GM21381 (cell line): ENCODE measurements at regions not wholly inside any gene's neighbourhood (a gene's known extent, or its start where the extent isn't known, plus 50 kb on each side); places are given as distances from the start of the nearest gene placed in this dataset.
"Not testable (repeated sequence)": the region's sequence is repeated elsewhere in the genome, so short reads cannot be mapped to it uniquely, and the experiment has no call there.

Source experiments
- ATAC-seq: cut with Tn5 transposase; IDR thresholded peaks from one replicate; pipeline ENCODE4 v1.9.1; 2021; ENCODE audit warnings: mild to moderate bottlenecking, moderate library complexity; ENCODE audit not compliant: unreplicated experiment

GRCh38 chr4:79266136-79266535 lies 59.7 kb downstream of the NAA11 start:
- no peak for ATAC-seq

- no peak for ATAC-seq
Measured at GRCh38 chr4:79259242-79259641, 66.6 kb downstream of the NAA11 start.

GRCh38 chr4:79258614-79259176 lies 67.2 kb downstream of the NAA11 start:
- no peak for ATAC-seq

- ATAC-seq: no peak
Measured at GRCh38 chr4:79257953-79258613, 67.8 kb downstream of the NAA11 start.

GRCh38 chr4:79255793-79256192 lies 70.1 kb downstream of the NAA11 start:
- ATAC-seq: no peak

GRCh38 chr4:79253924-79254323 lies 71.9 kb downstream of the NAA11 start:
- ATAC-seq: no peak

- ATAC-seq: no peak
Measured at GRCh38 chr4:79253168-79253567, 72.7 kb downstream of the NAA11 start.

- ATAC-seq: no peak
Measured at GRCh38 chr4:79250887-79251286, 75.0 kb downstream of the NAA11 start.

GRCh38 chr4:79249881-79250503 lies 75.9 kb downstream of the NAA11 start:
- no peak for ATAC-seq

- no peak for ATAC-seq
Measured at GRCh38 chr4:79248610-79249009, 77.3 kb downstream of the NAA11 start.

- no peak for ATAC-seq
Measured at GRCh38 chr4:79247695-79248394, 78.0 kb downstream of the NAA11 start.

GRCh38 chr4:79245200-79245940 lies 80.5 kb downstream of the NAA11 start:
- not testable (repeated sequence) for ATAC-seq

- no peak for ATAC-seq
Measured at GRCh38 chr4:79241846-79242245, 84.0 kb downstream of the NAA11 start.

GRCh38 chr4:79237851-79238250 lies 88.0 kb downstream of the NAA11 start:
- no peak for ATAC-seq

GRCh38 chr4:79236785-79237184 lies 89.1 kb downstream of the NAA11 start:
- no peak for ATAC-seq

- no peak for ATAC-seq
Measured at GRCh38 chr4:79235095-79235494, 90.8 kb downstream of the NAA11 start.

- no peak for ATAC-seq
Measured at GRCh38 chr4:79233820-79234219, 92.0 kb downstream of the NAA11 start.

- no peak for ATAC-seq
Measured at GRCh38 chr4:79232540-79232939, 93.3 kb downstream of the NAA11 start.

GRCh38 chr4:79227860-79228259 lies 98.0 kb downstream of the NAA11 start:
- no peak for ATAC-seq

GRCh38 chr4:79225360-79225759 lies 100.5 kb downstream of the NAA11 start:
- no peak for ATAC-seq

- ATAC-seq: no peak
Measured at GRCh38 chr4:79224777-79225104, 101.1 kb downstream of the NAA11 start.
